Right lobe of liver (tissue), 4 donors: ENCODE measurements at regions not wholly inside any gene's neighbourhood (a gene's known extent, or its start where the extent isn't known, plus 50 kb on each side); places are given as distances from the start of the nearest gene placed in this dataset.

Source experiments
- POLR2A ChIP-seq: fragments of 450-650 bp; IDR thresholded peaks from one replicate; pipeline ENCODE4 v1.6.1; 2017; ENCODE audit warnings: antibody characterized with exemption, mild to moderate bottlenecking
- TF ChIP-seq, protein P1 (sequence below), 4 donors: fragments of 200-600 bp in 3 of 4; fragments of 450-650 bp in 1 of 4; IDR thresholded peaks; one replicate each; pipeline versions ENCODE4 v1.5.1 to v1.8.0; 2016 to 2022; ENCODE audit warnings: antibody characterized with exemption in 4 of 4, mild to moderate bottlenecking in 2 of 4
- donor health status: DM: no; HTN: no; CAD: no.
- donor health status: DM: no; HTN: no; CAD: no.
- donor health status: DM: no; HTN: yes; CAD: no.

DNA sequence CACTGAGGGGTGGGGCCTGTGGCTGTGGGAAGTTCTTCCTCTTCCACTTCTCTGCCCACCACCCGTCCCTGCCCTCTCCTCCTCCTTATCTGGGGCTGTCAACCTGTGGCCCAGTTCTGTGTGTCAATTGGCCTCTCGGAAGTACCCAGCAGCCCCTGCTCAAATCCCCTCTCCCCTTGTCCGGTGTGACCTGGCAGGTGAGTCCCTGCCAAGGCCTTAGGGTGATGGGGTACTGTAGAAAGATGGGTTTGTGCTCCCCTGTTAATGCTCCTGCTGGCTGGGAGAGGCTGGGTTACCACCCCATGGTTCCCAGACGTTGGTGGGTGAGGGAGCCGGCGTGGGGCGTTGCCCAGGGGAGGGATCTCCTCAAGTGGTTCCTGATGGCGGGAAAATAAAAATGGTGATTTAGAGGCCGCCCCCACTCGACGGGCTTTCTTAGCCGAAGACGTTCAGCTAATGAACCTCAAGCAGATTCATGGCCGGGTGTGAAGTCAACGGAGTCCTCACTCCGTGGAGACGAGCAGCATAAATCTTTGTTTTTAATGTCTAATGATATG lies 141.2 kb downstream of the URI1 start:
- TF ChIP-seq POLR2A: no peak
- TF ChIP-seq, protein P1, sequence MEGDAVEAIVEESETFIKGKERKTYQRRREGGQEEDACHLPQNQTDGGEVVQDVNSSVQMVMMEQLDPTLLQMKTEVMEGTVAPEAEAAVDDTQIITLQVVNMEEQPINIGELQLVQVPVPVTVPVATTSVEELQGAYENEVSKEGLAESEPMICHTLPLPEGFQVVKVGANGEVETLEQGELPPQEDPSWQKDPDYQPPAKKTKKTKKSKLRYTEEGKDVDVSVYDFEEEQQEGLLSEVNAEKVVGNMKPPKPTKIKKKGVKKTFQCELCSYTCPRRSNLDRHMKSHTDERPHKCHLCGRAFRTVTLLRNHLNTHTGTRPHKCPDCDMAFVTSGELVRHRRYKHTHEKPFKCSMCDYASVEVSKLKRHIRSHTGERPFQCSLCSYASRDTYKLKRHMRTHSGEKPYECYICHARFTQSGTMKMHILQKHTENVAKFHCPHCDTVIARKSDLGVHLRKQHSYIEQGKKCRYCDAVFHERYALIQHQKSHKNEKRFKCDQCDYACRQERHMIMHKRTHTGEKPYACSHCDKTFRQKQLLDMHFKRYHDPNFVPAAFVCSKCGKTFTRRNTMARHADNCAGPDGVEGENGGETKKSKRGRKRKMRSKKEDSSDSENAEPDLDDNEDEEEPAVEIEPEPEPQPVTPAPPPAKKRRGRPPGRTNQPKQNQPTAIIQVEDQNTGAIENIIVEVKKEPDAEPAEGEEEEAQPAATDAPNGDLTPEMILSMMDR (IDR thresholded peaks at IDR 0.05): no peak
